T-cell (primary cell): ENCODE measurements at regions not wholly inside any gene's neighbourhood (a gene's known extent, or its start where the extent isn't known, plus 50 kb on each side); places are given as distances from the start of the nearest gene placed in this dataset.

Source experiments
- ATAC-seq, 4 experiments: fragments of 200-7000 bp in 3 of 4; fragments of 150-1000 bp in 1 of 4; cut with Tn5 transposase; replicated peaks in 1 of 4; 1 replicate in 3 of 4; 2 replicates in 1 of 4; pipeline ENCODE4 v1.10.0; 2021; ENCODE audit warnings: moderate library complexity in 3 of 4, mild to moderate bottlenecking in 2 of 4, moderate number of reproducible peaks in 1 of 4
- CTCF ChIA-PET, 2 donors: fragments of 300-600 bp; sonication (Branson Sonifier 250); formaldehyde crosslinking; loops; one replicate each; lab custom pipeline; 2022; ENCODE audit warnings: antibody characterized with exemption in 2 of 2; lab: Charles Lee
- POLR2A ChIA-PET, 2 donors: fragments of 300-600 bp; sonication (Branson Sonifier 250); formaldehyde crosslinking; loops; one replicate each; lab custom pipeline; 2022; ENCODE audit warnings: antibody characterized with exemption in 2 of 2; lab: Charles Lee
- DNase-seq, 35 experiments: peaks; one replicate each; pipeline versions ENCODE4 v3.0.0 to v3.0.0-alpha.2; 2013 to 2023
- H3K27ac ChIP-seq: one replicate; pipeline ENCODE4 v1.5.1; 2013; ENCODE audit warnings: low read length
- H3K27me3 ChIP-seq, 2 experiments: replicated peaks in 1 of 2; 1 replicate in 1 of 2; 2 replicates in 1 of 2; pipeline versions ENCODE4 v1.6.1 to v1.7.0; 2013; ENCODE audit warnings: low read length in 1 of 2, mixed read lengths in 1 of 2; ENCODE audit not compliant: control insufficient read depth in 2 of 2, insufficient read depth in 2 of 2; ENCODE audit errors: extremely low read depth in 1 of 2
- H3K36me3 ChIP-seq, 2 donors: 1 replicate in 1 of 2; 2 replicates in 1 of 2; pipeline versions ENCODE4 v1.6.1 to v1.7.0; 2013; ENCODE audit warnings: low read length in 1 of 2; ENCODE audit not compliant: control insufficient read depth in 2 of 2, insufficient read depth in 1 of 2; ENCODE audit errors: extremely low read depth in 1 of 2
- H3K4me1 ChIP-seq, 2 experiments: 1 replicate in 1 of 2; 2 replicates in 1 of 2; pipeline versions ENCODE4 v1.6.1 to v1.7.0; 2013; ENCODE audit warnings: low read length in 2 of 2, mixed read lengths in 1 of 2; ENCODE audit not compliant: insufficient read depth in 2 of 2, control insufficient read depth in 1 of 2; ENCODE audit errors: extremely low read depth in 1 of 2
- H3K4me3 ChIP-seq, 2 donors: 1 replicate in 1 of 2; 2 replicates in 1 of 2; pipeline versions ENCODE4 v1.5.1 to v1.7.0; 2013; ENCODE audit warnings: mild to moderate bottlenecking in 2 of 2, low read length in 1 of 2, moderate library complexity in 1 of 2; ENCODE audit not compliant: control insufficient read depth in 1 of 2; ENCODE audit errors: extremely low read depth in 1 of 2
- H3K9me3 ChIP-seq: 2 replicates; pipeline ENCODE4 v1.7.0; 2013
- H3K27ac Mint-ChIP-seq, 2 donors: one replicate each; pipeline ENCODE4 v1.8.0; 2020 to 2021; ENCODE audit warnings: mild to moderate bottlenecking in 2 of 2, mixed read lengths in 2 of 2
- H3K27me3 Mint-ChIP-seq, 2 donors: one replicate each; pipeline ENCODE4 v1.8.0; 2021 to 2022; ENCODE audit warnings: mixed read lengths in 2 of 2
- H3K36me3 Mint-ChIP-seq: one replicate; pipeline ENCODE4 v1.8.0; 2021; ENCODE audit warnings: mixed read lengths
- H3K4me1 Mint-ChIP-seq, 3 donors: one replicate each; pipeline ENCODE4 v1.8.0; 2020 to 2022; ENCODE audit warnings: mixed read lengths in 3 of 3, mild to moderate bottlenecking in 1 of 3
- H3K4me3 Mint-ChIP-seq, 3 donors: one replicate each; pipeline ENCODE4 v1.8.0; 2020 to 2022; ENCODE audit warnings: mild to moderate bottlenecking in 3 of 3, mixed read lengths in 3 of 3, moderate library complexity in 3 of 3
- H3K9me3 Mint-ChIP-seq, 3 donors: one replicate each; pipeline ENCODE4 v1.8.0; 2020 to 2022; ENCODE audit warnings: mixed read lengths in 3 of 3
- whole genome bisulfite sequencing: methylation state at CpG from one replicate; pipeline ENCODE4 v1.1.5; 2013; ENCODE audit warnings: missing lambda C conversion rate; ENCODE audit not compliant: insufficient coverage; 5-methylcytosine and 5-hydroxymethylcytosine counted together

- ChIA-PET POLR2A (no interaction called here), CTCF (no interaction called here)
- DNase-seq: no peak
- no peak for ATAC-seq
- no peaks in the 10 kb centered on the region for H3K4me1 ChIP-seq
- Mint-ChIP-seq H3K27me3 (no peaks in the 10 kb centered on the region), H3K27ac (no peak overlapping the region), H3K9me3 (peaks cover 3 to 6% (median 4%) of the 10 kb centered on the region in 3 donors), H3K36me3 (peaks cover 4% of the 10 kb centered on the region), H3K4me3 (no peak overlapping the region), H3K4me1 (peaks cover 0 to 2% (median 0%) of the 10 kb centered on the region in 3 donors)
- H3K9me3 ChIP-seq: no peaks in the 10 kb centered on the region
- no peaks in the 10 kb centered on the region for H3K36me3 ChIP-seq
- H3K27me3 ChIP-seq: no peaks in the 10 kb centered on the region
- no peak overlapping the region for H3K4me3 ChIP-seq
- no CpG with 5 or more reads among the region's 3 CpGs for WGBS
- H3K27ac ChIP-seq: no peak overlapping the region
These were observed 301.3 kb upstream of the RBMS1 start for GRCh38 chr2:160794926-160795325.

- no peaks in the 10 kb centered on the region for H3K9me3 ChIP-seq
- H3K36me3 ChIP-seq: no peaks in the 10 kb centered on the region
- peak in 3 of 4 experiments; percentile 50 to 82 (median 54) for ATAC-seq
- ChIA-PET POLR2A (no interaction called here), CTCF (no interaction called here)
- H3K27me3 ChIP-seq: peaks cover 0 to 3% of the 10 kb centered on the region in 2 experiments
- Mint-ChIP-seq H3K4me3 (no peak overlapping the region), H3K4me1 (peaks cover 6 to 12% (median 10%) of the 10 kb centered on the region in 3 donors), H3K36me3 (no peaks in the 10 kb centered on the region), H3K27me3 (no peaks in the 10 kb centered on the region), H3K9me3 (peaks cover 0 to 14% (median under 1%) of the 10 kb centered on the region in 3 donors), H3K27ac (peak overlapping the region in 1 of 2 donors; percentile 17)
- H3K4me3 ChIP-seq: no peak overlapping the region
- no peak overlapping the region for H3K27ac ChIP-seq
- H3K4me1 ChIP-seq: peaks cover 0 to 8% of the 10 kb centered on the region in 2 experiments
- DNase-seq: peak in 1 of 35 experiments; percentile 16
These were observed 310.3 kb upstream of the RBMS1 start for GRCh38 chr2:160803881-160804280.

- peaks cover 0 to 7% (median 0%) of the 10 kb centered on the region in 3 donors for H3K9me3 Mint-ChIP-seq
- Histone ChIP-seq H3K4me1 (no peaks in the 10 kb centered on the region), H3K4me3 (no peak overlapping the region), H3K36me3 (no peaks in the 10 kb centered on the region), H3K27ac (no peak overlapping the region), H3K9me3 (no peaks in the 10 kb centered on the region), H3K27me3 (peaks cover 0 to 3% of the 10 kb centered on the region in 2 experiments)
- no peak for ATAC-seq
- POLR2A ChIA-PET: no interaction called here
- no CpG with 5 or more reads among the region's 3 CpGs for WGBS
- peaks cover 1 to 6% of the 10 kb centered on the region in 2 donors for H3K27me3 Mint-ChIP-seq
- H3K4me3 Mint-ChIP-seq: no peak overlapping the region
- H3K4me1 Mint-ChIP-seq: peaks cover 0 to 5% (median 0%) of the 10 kb centered on the region in 3 donors
- CTCF ChIA-PET: no interaction called here
- H3K36me3 Mint-ChIP-seq: no peaks in the 10 kb centered on the region
- no peak for DNase-seq
- H3K27ac Mint-ChIP-seq: no peak overlapping the region
These were observed 316.8 kb upstream of the RBMS1 start for GRCh38 chr2:160810406-160810805.

GRCh38 chr2:160812830-160813505 lies 319.4 kb upstream of the RBMS1 start:
- WGBS: 90% methylated on average over 3 of the region's 6 CpGs

GRCh38 chr2:160813506-160813858 lies 319.9 kb upstream of the RBMS1 start:
- no peaks in the 10 kb centered on the region for H3K27me3 ChIP-seq
- no peaks in the 10 kb centered on the region for H3K9me3 ChIP-seq
- no peak overlapping the region for H3K27ac ChIP-seq
- Mint-ChIP-seq H3K36me3 (no peaks in the 10 kb centered on the region), H3K4me1 (peaks cover 0 to 5% (median 0%) of the 10 kb centered on the region in 3 donors), H3K4me3 (no peak overlapping the region), H3K27ac (no peak overlapping the region), H3K9me3 (no peaks in the 10 kb centered on the region), H3K27me3 (peaks cover 1 to 6% of the 10 kb centered on the region in 2 donors)
- H3K4me1 ChIP-seq: no peaks in the 10 kb centered on the region
- ChIA-PET POLR2A (no interaction called here), CTCF (interaction anchor here in 1 of 2 donors (1.1 kb wide), 1 partner anchor 490 kb away, joined by 4 read pairs; no protein-coding TSS in a partner anchor)
- DNase-seq: no peak
- H3K36me3 ChIP-seq: no peaks in the 10 kb centered on the region
- ATAC-seq: no peak
- H3K4me3 ChIP-seq: no peak overlapping the region
- 88% methylated on average over 5 of the region's 5 CpGs for whole genome bisulfite sequencing

More at GRCh38 chr2:160812830-160813505, 319.4 kb upstream of the RBMS1 start:
- Histone ChIP-seq H3K27ac (no peak overlapping the region), H3K27me3 (no peaks in the 10 kb centered on the region), H3K4me3 (no peak overlapping the region), H3K36me3 (no peaks in the 10 kb centered on the region), H3K9me3 (no peaks in the 10 kb centered on the region), H3K4me1 (no peaks in the 10 kb centered on the region)
- no peak for DNase-seq
- ChIA-PET CTCF (interaction anchor here in 1 of 2 donors (1.1 kb wide), 1 partner anchor 489 kb away, joined by 4 read pairs; no protein-coding TSS in a partner anchor), POLR2A (no interaction called here)
- peaks cover 0 to 5% (median 0%) of the 10 kb centered on the region in 3 donors for H3K4me1 Mint-ChIP-seq
- H3K27ac Mint-ChIP-seq: no peak overlapping the region
- no peaks in the 10 kb centered on the region for H3K36me3 Mint-ChIP-seq
- H3K9me3 Mint-ChIP-seq: no peaks in the 10 kb centered on the region
- H3K27me3 Mint-ChIP-seq: peaks cover 1 to 6% of the 10 kb centered on the region in 2 donors
- no peak overlapping the region for H3K4me3 Mint-ChIP-seq
- no peak for ATAC-seq

GRCh38 chr2:160816916-160817499 lies 323.4 kb upstream of the RBMS1 start:
- ATAC-seq: no peak
- CTCF ChIA-PET: interaction anchor here in 1 of 2 donors (0.6 kb wide), 1 partner anchor 265 kb away, joined by 3 read pairs; no protein-coding TSS in a partner anchor
- Mint-ChIP-seq H3K4me1 (no peaks in the 10 kb centered on the region), H3K9me3 (no peaks in the 10 kb centered on the region), H3K27ac (no peak overlapping the region), H3K36me3 (no peaks in the 10 kb centered on the region), H3K4me3 (no peak overlapping the region), H3K27me3 (peaks cover 1 to 6% of the 10 kb centered on the region in 2 donors)
- Histone ChIP-seq H3K4me3 (no peak overlapping the region), H3K27ac (no peak overlapping the region), H3K27me3 (no peaks in the 10 kb centered on the region), H3K36me3 (no peaks in the 10 kb centered on the region), H3K4me1 (no peaks in the 10 kb centered on the region), H3K9me3 (peaks cover 2% of the 10 kb centered on the region)
- WGBS: no CpG with 5 or more reads among the region's 2 CpGs
- no peak for DNase-seq
- POLR2A ChIA-PET: no interaction called here
